Activated naive CD4-positive, alpha-beta T cell treated with anti-CD3 and anti-CD28 coated beads for 36 hours (primary cell): ENCODE measurements at regions not wholly inside any gene's neighbourhood (a gene's known extent, or its start where the extent isn't known, plus 50 kb on each side); places are given as distances from the start of the nearest gene placed in this dataset.

ENCODE experiments used
- CTCF ChIA-PET: fragments of 350-600 bp; sonication (Branson Sonifier 250); formaldehyde crosslinking; loops from one replicate; lab custom pipeline; 2021; ENCODE audit warnings: antibody characterized with exemption; lab: Charles Lee
- DNase-seq: peaks from one replicate; pipeline ENCODE4 v3.0.0-alpha.2; 2020
- H3K27ac Mint-ChIP-seq: one replicate; pipeline ENCODE4 v1.8.0; 2021; ENCODE audit warnings: mild to moderate bottlenecking, mixed read lengths
- H3K27me3 Mint-ChIP-seq: one replicate; pipeline ENCODE4 v1.8.0; 2021; ENCODE audit warnings: low read depth, mixed read lengths
- H3K36me3 Mint-ChIP-seq: one replicate; pipeline ENCODE4 v1.8.0; 2021; ENCODE audit warnings: low read depth, mixed read lengths
- H3K4me1 Mint-ChIP-seq: one replicate; pipeline ENCODE4 v1.8.0; 2021; ENCODE audit warnings: low read depth, mixed read lengths
- H3K4me3 Mint-ChIP-seq: one replicate; pipeline ENCODE4 v1.8.0; 2021; ENCODE audit warnings: mild to moderate bottlenecking, moderate library complexity, mixed read lengths
- H3K9me3 Mint-ChIP-seq: one replicate; pipeline ENCODE4 v1.8.0; 2021; ENCODE audit warnings: mixed read lengths
- intact Hi-C: fragments of 100-400 bp; cut with micrococcal nuclease; formaldehyde crosslinking; loops from one replicate; pipeline ENCODE4 v1.15.1; 2023

GRCh38 chr6:165791306-165791705 lies 128.3 kb upstream of the PDE10A start:
- no peaks in the 10 kb centered on the region for H3K4me1 Mint-ChIP-seq
- no peak overlapping the region for H3K4me3 Mint-ChIP-seq
- CTCF ChIA-PET: no interaction called here
- DNase-seq: no peak
- H3K9me3 Mint-ChIP-seq: no peaks in the 10 kb centered on the region
- intact Hi-C loops: no loop called here
- H3K27ac Mint-ChIP-seq: no peak overlapping the region
- no peaks in the 10 kb centered on the region for H3K36me3 Mint-ChIP-seq
- peaks cover 1% of the 10 kb centered on the region for H3K27me3 Mint-ChIP-seq

- intact Hi-C loops: no loop called here
- H3K36me3 Mint-ChIP-seq: no peaks in the 10 kb centered on the region
- H3K27ac Mint-ChIP-seq: no peak overlapping the region
- DNase-seq: no peak
- H3K4me1 Mint-ChIP-seq: no peaks in the 10 kb centered on the region
- H3K27me3 Mint-ChIP-seq: peaks cover 34% of the 10 kb centered on the region
- H3K4me3 Mint-ChIP-seq: no peak overlapping the region
- H3K9me3 Mint-ChIP-seq: no peaks in the 10 kb centered on the region
- CTCF ChIA-PET: no interaction called here
These were observed 119.8 kb upstream of the PDE10A start for GRCh38 chr6:165782812-165783211.

- Mint-ChIP-seq H3K4me3 (no peak overlapping the region), H3K27ac (no peak overlapping the region), H3K4me1 (no peaks in the 10 kb centered on the region), H3K36me3 (no peaks in the 10 kb centered on the region), H3K27me3 (peaks cover 35% of the 10 kb centered on the region), H3K9me3 (no peaks in the 10 kb centered on the region)
- CTCF ChIA-PET: no interaction called here
- no peak for DNase-seq
- intact Hi-C loops: no loop called here
These were observed 119.1 kb upstream of the PDE10A start for GRCh38 chr6:165782134-165782533.

- H3K4me1 Mint-ChIP-seq: no peaks in the 10 kb centered on the region
- H3K9me3 Mint-ChIP-seq: no peaks in the 10 kb centered on the region
- CTCF ChIA-PET: no interaction called here
- no peak overlapping the region for H3K4me3 Mint-ChIP-seq
- H3K27ac Mint-ChIP-seq: no peak overlapping the region
- intact Hi-C loops: no loop called here
- no peak for DNase-seq
- H3K36me3 Mint-ChIP-seq: no peaks in the 10 kb centered on the region
- H3K27me3 Mint-ChIP-seq: peaks cover 40% of the 10 kb centered on the region
These were observed 114.6 kb upstream of the PDE10A start for GRCh38 chr6:165777680-165778079.

GRCh38 chr6:165776691-165777090 lies 113.7 kb upstream of the PDE10A start:
- intact Hi-C loops: no loop called here

GRCh38 chr6:165775721-165776120 lies 112.7 kb upstream of the PDE10A start:
- intact Hi-C loops: no loop called here
- Mint-ChIP-seq H3K4me3 (no peak overlapping the region), H3K36me3 (no peaks in the 10 kb centered on the region), H3K9me3 (no peaks in the 10 kb centered on the region), H3K4me1 (no peaks in the 10 kb centered on the region), H3K27me3 (peaks cover 32% of the 10 kb centered on the region), H3K27ac (no peak overlapping the region)
- CTCF ChIA-PET: interaction anchor here (0.7 to 1.0 kb wide), 2 partner anchors 46 to 72 kb away, joined by 3 read pairs; no protein-coding TSS in a partner anchor
- no peak for DNase-seq

More at GRCh38 chr6:165776691-165777090, 113.7 kb upstream of the PDE10A start:
- no peaks in the 10 kb centered on the region for H3K36me3 Mint-ChIP-seq
- no peak for DNase-seq
- CTCF ChIA-PET: no interaction called here
- no peak overlapping the region for H3K27ac Mint-ChIP-seq
- H3K4me1 Mint-ChIP-seq: no peaks in the 10 kb centered on the region
- H3K4me3 Mint-ChIP-seq: no peak overlapping the region
- no peaks in the 10 kb centered on the region for H3K9me3 Mint-ChIP-seq
- H3K27me3 Mint-ChIP-seq: peaks cover 36% of the 10 kb centered on the region

- Mint-ChIP-seq H3K27me3 (peaks cover 33% of the 10 kb centered on the region), H3K27ac (no peak overlapping the region), H3K4me1 (no peaks in the 10 kb centered on the region), H3K9me3 (no peaks in the 10 kb centered on the region), H3K36me3 (no peaks in the 10 kb centered on the region), H3K4me3 (no peak overlapping the region)
- DNase-seq: no peak
- CTCF ChIA-PET: interaction anchor here (0.7 to 1.0 kb wide), 3 partner anchors 45 to 73 kb away, joined by 3 to 4 read pairs (median 3); no protein-coding TSS in a partner anchor
- intact Hi-C loops: no loop called here
These were observed 112.0 kb upstream of the PDE10A start for GRCh38 chr6:165774903-165775601.

- Mint-ChIP-seq H3K4me1 (no peaks in the 10 kb centered on the region), H3K36me3 (no peaks in the 10 kb centered on the region), H3K4me3 (no peak overlapping the region), H3K27ac (no peak overlapping the region), H3K27me3 (peaks cover 17% of the 10 kb centered on the region), H3K9me3 (no peaks in the 10 kb centered on the region)
- CTCF ChIA-PET: no interaction called here
- intact Hi-C loops: no loop called here
- DNase-seq: no peak
These were observed 107.5 kb upstream of the PDE10A start for GRCh38 chr6:165770397-165771082.

GRCh38 chr6:165769884-165770283 lies 106.8 kb upstream of the PDE10A start:
- Mint-ChIP-seq H3K4me3 (no peak overlapping the region), H3K27ac (no peak overlapping the region), H3K4me1 (no peaks in the 10 kb centered on the region), H3K9me3 (no peaks in the 10 kb centered on the region), H3K36me3 (no peaks in the 10 kb centered on the region), H3K27me3 (peaks cover 11% of the 10 kb centered on the region)
- no peak for DNase-seq
- intact Hi-C loops: no loop called here
- CTCF ChIA-PET: no interaction called here

- no peaks in the 10 kb centered on the region for H3K36me3 Mint-ChIP-seq
- H3K4me1 Mint-ChIP-seq: no peaks in the 10 kb centered on the region
- CTCF ChIA-PET: no interaction called here
- peaks cover 9% of the 10 kb centered on the region for H3K27me3 Mint-ChIP-seq
- H3K27ac Mint-ChIP-seq: no peak overlapping the region
- H3K4me3 Mint-ChIP-seq: no peak overlapping the region
- intact Hi-C loops: no loop called here
- no peak for DNase-seq
- H3K9me3 Mint-ChIP-seq: no peaks in the 10 kb centered on the region
These were observed 106.4 kb upstream of the PDE10A start for GRCh38 chr6:165769401-165769800.

- intact Hi-C loops: no loop called here
- H3K27me3 Mint-ChIP-seq: peaks cover 8% of the 10 kb centered on the region
- no peak overlapping the region for H3K4me3 Mint-ChIP-seq
- CTCF ChIA-PET: no interaction called here
- no peak overlapping the region for H3K27ac Mint-ChIP-seq
- no peak for DNase-seq
- H3K9me3 Mint-ChIP-seq: no peaks in the 10 kb centered on the region
- H3K36me3 Mint-ChIP-seq: no peaks in the 10 kb centered on the region
- no peaks in the 10 kb centered on the region for H3K4me1 Mint-ChIP-seq
These were observed 105.9 kb upstream of the PDE10A start for GRCh38 chr6:165768961-165769360.

- no peaks in the 10 kb centered on the region for H3K9me3 Mint-ChIP-seq
- H3K27ac Mint-ChIP-seq: no peak overlapping the region
- CTCF ChIA-PET: no interaction called here
- peaks cover 6% of the 10 kb centered on the region for H3K27me3 Mint-ChIP-seq
- H3K4me3 Mint-ChIP-seq: no peak overlapping the region
- no peak for DNase-seq
- no peaks in the 10 kb centered on the region for H3K4me1 Mint-ChIP-seq
- intact Hi-C loops: no loop called here
- no peaks in the 10 kb centered on the region for H3K36me3 Mint-ChIP-seq
These were observed 104.2 kb upstream of the PDE10A start for GRCh38 chr6:165767228-165767627.

- no peak for DNase-seq
- Mint-ChIP-seq H3K4me3 (no peak overlapping the region), H3K27ac (no peak overlapping the region), H3K4me1 (no peaks in the 10 kb centered on the region), H3K27me3 (peaks cover 10% of the 10 kb centered on the region), H3K36me3 (no peaks in the 10 kb centered on the region), H3K9me3 (no peaks in the 10 kb centered on the region)
- intact Hi-C loops: no loop called here
- CTCF ChIA-PET: no interaction called here
These were observed 103.4 kb upstream of the PDE10A start for GRCh38 chr6:165766457-165766856.
